ENCODE measurements at regions not wholly inside any gene's neighbourhood (a gene's known extent, or its start where the extent isn't known, plus 50 kb on each side); places are given as distances from the start of the nearest gene placed in this dataset.

DNA sequence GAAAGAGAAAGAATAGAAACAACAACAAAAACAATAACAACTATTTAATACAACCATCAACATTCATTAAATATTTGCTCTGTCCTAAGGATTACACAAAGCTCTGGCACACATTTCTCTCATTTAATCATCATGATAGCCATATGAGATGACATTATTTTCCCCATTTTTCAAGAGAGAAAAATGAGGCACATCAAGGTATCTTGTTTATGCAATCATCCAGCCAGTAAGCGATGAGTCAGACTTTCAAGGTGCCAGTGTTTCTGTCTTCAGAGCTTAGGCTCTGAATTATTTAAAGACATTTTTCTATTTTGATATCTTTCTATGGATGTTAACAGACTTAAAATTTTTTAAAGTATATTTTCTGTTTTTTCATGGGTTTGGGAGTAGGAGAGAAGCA is 541.8 kb upstream of the SMIM31 start:
- TF ChIP-seq, protein P1, sequence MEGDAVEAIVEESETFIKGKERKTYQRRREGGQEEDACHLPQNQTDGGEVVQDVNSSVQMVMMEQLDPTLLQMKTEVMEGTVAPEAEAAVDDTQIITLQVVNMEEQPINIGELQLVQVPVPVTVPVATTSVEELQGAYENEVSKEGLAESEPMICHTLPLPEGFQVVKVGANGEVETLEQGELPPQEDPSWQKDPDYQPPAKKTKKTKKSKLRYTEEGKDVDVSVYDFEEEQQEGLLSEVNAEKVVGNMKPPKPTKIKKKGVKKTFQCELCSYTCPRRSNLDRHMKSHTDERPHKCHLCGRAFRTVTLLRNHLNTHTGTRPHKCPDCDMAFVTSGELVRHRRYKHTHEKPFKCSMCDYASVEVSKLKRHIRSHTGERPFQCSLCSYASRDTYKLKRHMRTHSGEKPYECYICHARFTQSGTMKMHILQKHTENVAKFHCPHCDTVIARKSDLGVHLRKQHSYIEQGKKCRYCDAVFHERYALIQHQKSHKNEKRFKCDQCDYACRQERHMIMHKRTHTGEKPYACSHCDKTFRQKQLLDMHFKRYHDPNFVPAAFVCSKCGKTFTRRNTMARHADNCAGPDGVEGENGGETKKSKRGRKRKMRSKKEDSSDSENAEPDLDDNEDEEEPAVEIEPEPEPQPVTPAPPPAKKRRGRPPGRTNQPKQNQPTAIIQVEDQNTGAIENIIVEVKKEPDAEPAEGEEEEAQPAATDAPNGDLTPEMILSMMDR (IDR thresholded peaks at IDR 0.05): no peak
- no peak for TF ChIP-seq POLR2A (IDR thresholded peaks at IDR 0.05)

Data from heart left ventricle (tissue), 13 donors.